GM10248 (cell line): ENCODE measurements at regions not wholly inside any gene's neighbourhood (a gene's known extent, or its start where the extent isn't known, plus 50 kb on each side); places are given as distances from the start of the nearest gene placed in this dataset.
A peak's percentile ranks its signal among the peaks of the same experiment; 100 is the strongest.

Experiments used
- CTCF ChIA-PET: fragments of 300-600 bp; sonication (Branson Sonifier 250); formaldehyde crosslinking; extraction: SDS; loops from one replicate; lab custom pipeline; 2021; ENCODE audit warnings: antibody characterized with exemption; lab: Yijun Ruan, JAX
- POLR2A ChIA-PET: fragments of 350-650 bp; sonication (Branson Sonifier 250); formaldehyde crosslinking; extraction: SDS; loops from one replicate; lab custom pipeline; 2020; ENCODE audit warnings: antibody characterized with exemption; lab: Yijun Ruan, JAX
- DNase-seq: peaks from one replicate; pipeline ENCODE4 v3.0.0; 2012; ENCODE audit errors: extremely low spot score
- CTCF ChIP-seq: IDR thresholded peaks from 2 replicates; pipeline ENCODE4 v1.5.1; 2012; ENCODE audit warnings: mild to moderate bottlenecking, low read depth; ENCODE audit errors: extremely low read depth, missing control alignments, control extremely low read depth

GRCh38 chr17:13346081-13346533, 255.6 kb downstream of the HS3ST3A1 start:
- DNase-seq = no peak
- CTCF ChIA-PET = no interaction called here
- no peak for TF ChIP-seq CTCF
- POLR2A ChIA-PET = no interaction called here

GRCh38 chr17:13338421-13338820, 263.3 kb downstream of the HS3ST3A1 start:
- POLR2A ChIA-PET = no interaction called here
- no peak for TF ChIP-seq CTCF
- no peak for DNase-seq
- CTCF ChIA-PET = interaction anchor here (1.0 to 1.2 kb wide), 2 partner anchors 10 to 963 kb away, joined by 3 read pairs; no protein-coding TSS in a partner anchor

- POLR2A ChIA-PET = no interaction called here
- CTCF ChIA-PET = interaction anchor here (0.8 to 1.8 kb wide), 4 partner anchors 10 to 964 kb away, joined by 3 to 4 read pairs (median 3); no protein-coding TSS in a partner anchor
- TF ChIP-seq CTCF = peak; percentile 59
- peak; percentile 16 for DNase-seq
These were observed 263.8 kb downstream of the HS3ST3A1 start for GRCh38 chr17:13337864-13338371.

- no peak for DNase-seq
- ChIA-PET CTCF (interaction anchor here (0.8 to 1.8 kb wide), 3 partner anchors 9 to 18 kb away, joined by 3 to 4 read pairs (median 4); no protein-coding TSS in a partner anchor), POLR2A (no interaction called here)
These were observed 264.6 kb downstream of the HS3ST3A1 start for GRCh38 chr17:13337151-13337550.

GRCh38 chr17:13334374-13334773, 267.4 kb downstream of the HS3ST3A1 start:
- CTCF ChIA-PET = no interaction called here
- POLR2A ChIA-PET = no interaction called here
- DNase-seq = no peak
- TF ChIP-seq CTCF = no peak

More at GRCh38 chr17:13337151-13337550, 264.6 kb downstream of the HS3ST3A1 start:
- TF ChIP-seq CTCF = no peak

GRCh38 chr17:13333661-13334060, 268.1 kb downstream of the HS3ST3A1 start:
- POLR2A ChIA-PET = no interaction called here

More at GRCh38 chr17:13333661-13334060, 268.1 kb downstream of the HS3ST3A1 start:
- no peak for TF ChIP-seq CTCF
- DNase-seq = no peak
- CTCF ChIA-PET = no interaction called here
